ENCODE measurements at regions not wholly inside any gene's neighbourhood (a gene's known extent, or its start where the extent isn't known, plus 50 kb on each side); places are given as distances from the start of the nearest gene placed in this dataset.

- TF ChIP-seq CTCF (conservative IDR thresholded peaks at IDR 0.05; ENCODE audit: low read length) (no peak), EZH2phosphoT487 (IDR thresholded peaks at IDR 0.05; ENCODE audit: borderline replicate concordance) (no peak)
These were observed 544.8 kb upstream of the CAMK1G start for GRCh38 chr1:209038735-209039134.

All from Loucy (cell line).